A549 (cell line): ENCODE measurements at regions not wholly inside any gene's neighbourhood (a gene's known extent, or its start where the extent isn't known, plus 50 kb on each side); places are given as distances from the start of the nearest gene placed in this dataset.

ENCODE experiments used
- CEBPB ChIP-seq, 2 experiments: fragments of >200 bp in 1 of 2; sonication (Bioruptor Twin) in 1 of 2; formaldehyde crosslinking in 1 of 2; IDR thresholded peaks; 2 replicates each; pipeline ENCODE4 v1.6.1; 2012 to 2016
- CHD4 ChIP-seq: fragments of 200-600 bp; sonication (generic); IDR thresholded peaks from 2 replicates; pipeline ENCODE4 v1.6.1; 2016; ENCODE audit warnings: antibody characterized with exemption, mild to moderate bottlenecking, borderline replicate concordance
- EP300 ChIP-seq, 2 experiments: fragments of >200 bp; sonication (Bioruptor Twin); formaldehyde crosslinking; IDR thresholded peaks; 2 replicates in 1 of 2; 3 replicates in 1 of 2; pipeline ENCODE4 v1.6.1; 2016 to 2017
- JUN ChIP-seq, 2 experiments: fragments of >200 bp; sonication (Bioruptor Twin); formaldehyde crosslinking; IDR thresholded peaks; 2 replicates in 1 of 2; 3 replicates in 1 of 2; pipeline ENCODE4 v1.6.1; 2016 to 2017
- MYC ChIP-seq: IDR thresholded peaks from 2 replicates; pipeline ENCODE4 v1.6.1; 2012; ENCODE audit warnings: mild to moderate bottlenecking, inconsistent platforms, low read length, improper control_type of control experiment, borderline replicate concordance
- POLR2A ChIP-seq: IDR thresholded peaks from 2 replicates; pipeline ENCODE4 v1.6.1; 2012; ENCODE audit warnings: mild to moderate bottlenecking, low read length
- POLR2AphosphoS2 ChIP-seq: conservative IDR thresholded peaks from 2 replicates; pipeline ENCODE4 v1.6.1; 2012; ENCODE audit warnings: low read length, improper control_type of control experiment, inconsistent platforms
- SREBF2 ChIP-seq: fragments of 450-650 bp; IDR thresholded peaks from 2 replicates; pipeline ENCODE4 v1.6.1; 2014; ENCODE audit warnings: mild to moderate bottlenecking, moderate library complexity
- ZFP36 ChIP-seq: fragments of 450-650 bp; IDR thresholded peaks from 2 replicates; pipeline ENCODE4 v1.6.1; 2014; ENCODE audit warnings: borderline replicate concordance; ENCODE audit not compliant: partially characterized antibody
- TF ChIP-seq, protein P1 (sequence below): IDR thresholded peaks from 2 replicates; pipeline ENCODE4 v1.6.1; 2012
- TF ChIP-seq, protein P2 (sequence below): fragments of >200 bp; sonication (Bioruptor Twin); formaldehyde crosslinking; IDR thresholded peaks from 3 replicates; pipeline ENCODE4 v1.5.1; 2016

DNA sequence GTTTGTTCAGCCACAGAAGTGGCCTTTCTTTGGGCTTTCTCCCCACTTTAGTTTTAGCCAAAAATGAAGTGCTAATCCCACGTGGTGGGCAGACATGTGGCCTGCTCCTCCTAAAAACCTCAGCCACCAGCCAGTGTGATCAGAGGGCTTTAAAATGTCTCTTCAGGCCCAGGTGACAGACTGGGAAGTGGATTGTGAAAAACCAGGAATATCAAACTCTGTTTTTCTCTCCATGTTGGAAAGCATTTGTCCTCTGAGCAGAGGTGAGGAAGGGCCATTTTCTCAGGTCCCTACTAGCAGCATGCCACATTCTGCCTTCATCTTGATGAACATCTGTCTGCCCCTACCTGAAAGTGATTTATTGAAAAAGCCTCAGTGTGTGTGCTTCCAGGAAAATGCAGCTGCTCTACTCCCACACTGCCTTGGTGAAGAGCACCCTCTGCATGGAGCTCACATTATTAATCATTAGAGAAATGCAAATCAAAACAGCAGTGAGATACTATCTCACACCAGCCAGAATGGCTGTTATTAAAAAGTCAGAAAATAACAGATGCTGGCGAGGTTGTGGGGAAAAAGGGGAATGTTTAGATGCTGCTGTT is 181.2 kb upstream of the DMAC1 start:
- TF ChIP-seq POLR2A = no peak
- TF ChIP-seq, protein P1, sequence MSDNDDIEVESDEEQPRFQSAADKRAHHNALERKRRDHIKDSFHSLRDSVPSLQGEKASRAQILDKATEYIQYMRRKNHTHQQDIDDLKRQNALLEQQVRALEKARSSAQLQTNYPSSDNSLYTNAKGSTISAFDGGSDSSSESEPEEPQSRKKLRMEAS = no peak
- TF ChIP-seq CHD4 = no peak
- TF ChIP-seq ZFP36 = no peak
- TF ChIP-seq, protein P2, sequence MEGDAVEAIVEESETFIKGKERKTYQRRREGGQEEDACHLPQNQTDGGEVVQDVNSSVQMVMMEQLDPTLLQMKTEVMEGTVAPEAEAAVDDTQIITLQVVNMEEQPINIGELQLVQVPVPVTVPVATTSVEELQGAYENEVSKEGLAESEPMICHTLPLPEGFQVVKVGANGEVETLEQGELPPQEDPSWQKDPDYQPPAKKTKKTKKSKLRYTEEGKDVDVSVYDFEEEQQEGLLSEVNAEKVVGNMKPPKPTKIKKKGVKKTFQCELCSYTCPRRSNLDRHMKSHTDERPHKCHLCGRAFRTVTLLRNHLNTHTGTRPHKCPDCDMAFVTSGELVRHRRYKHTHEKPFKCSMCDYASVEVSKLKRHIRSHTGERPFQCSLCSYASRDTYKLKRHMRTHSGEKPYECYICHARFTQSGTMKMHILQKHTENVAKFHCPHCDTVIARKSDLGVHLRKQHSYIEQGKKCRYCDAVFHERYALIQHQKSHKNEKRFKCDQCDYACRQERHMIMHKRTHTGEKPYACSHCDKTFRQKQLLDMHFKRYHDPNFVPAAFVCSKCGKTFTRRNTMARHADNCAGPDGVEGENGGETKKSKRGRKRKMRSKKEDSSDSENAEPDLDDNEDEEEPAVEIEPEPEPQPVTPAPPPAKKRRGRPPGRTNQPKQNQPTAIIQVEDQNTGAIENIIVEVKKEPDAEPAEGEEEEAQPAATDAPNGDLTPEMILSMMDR = no peak
- no peak for TF ChIP-seq MYC
- TF ChIP-seq EP300 (IDR thresholded peaks at IDR 0.05) = no peak
- TF ChIP-seq POLR2AphosphoS2 = no peak
- TF ChIP-seq JUN (IDR thresholded peaks at IDR 0.05) = no peak
- TF ChIP-seq SREBF2 = no peak
- no peak for TF ChIP-seq CEBPB (IDR thresholded peaks at IDR 0.05)
